Hepatocyte (in vitro differentiated cells): ENCODE measurements at regions not wholly inside any gene's neighbourhood (a gene's known extent, or its start where the extent isn't known, plus 50 kb on each side); places are given as distances from the start of the nearest gene placed in this dataset.

Experiments used
- EZH2 ChIP-seq: fragments of 200-600 bp; sonication (generic); IDR thresholded peaks from 2 replicates; pipeline ENCODE4 v1.6.1; 2016; ENCODE audit warnings: antibody characterized with exemption, mild to moderate bottlenecking, borderline replicate concordance
- TF ChIP-seq, protein P1 (sequence below): fragments of 200-600 bp; sonication (generic); IDR thresholded peaks from 2 replicates; pipeline ENCODE4 v1.5.1; 2016; ENCODE audit warnings: antibody characterized with exemption, mild to moderate bottlenecking; ENCODE audit not compliant: poor library complexity

DNA sequence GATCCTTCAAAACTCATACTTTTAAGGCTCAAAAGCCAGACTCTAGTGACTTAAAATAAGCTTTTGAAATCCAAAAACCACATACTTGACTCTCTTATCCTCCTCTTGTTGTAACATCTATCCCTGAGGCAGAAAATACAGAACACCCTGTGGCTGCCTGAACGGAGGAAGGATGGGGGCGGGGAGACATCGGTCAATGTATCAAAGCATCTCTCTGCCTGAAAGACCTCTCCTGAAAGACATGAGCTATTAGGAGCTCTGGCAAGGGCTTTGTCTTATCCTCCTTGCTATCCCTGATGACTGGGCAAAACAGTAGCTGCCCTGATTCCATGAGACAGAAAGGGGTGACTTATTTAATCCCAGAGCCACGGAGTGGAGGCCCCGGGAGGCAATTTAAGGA is 122.4 kb downstream of the MN1 start:
- TF ChIP-seq, protein P1, sequence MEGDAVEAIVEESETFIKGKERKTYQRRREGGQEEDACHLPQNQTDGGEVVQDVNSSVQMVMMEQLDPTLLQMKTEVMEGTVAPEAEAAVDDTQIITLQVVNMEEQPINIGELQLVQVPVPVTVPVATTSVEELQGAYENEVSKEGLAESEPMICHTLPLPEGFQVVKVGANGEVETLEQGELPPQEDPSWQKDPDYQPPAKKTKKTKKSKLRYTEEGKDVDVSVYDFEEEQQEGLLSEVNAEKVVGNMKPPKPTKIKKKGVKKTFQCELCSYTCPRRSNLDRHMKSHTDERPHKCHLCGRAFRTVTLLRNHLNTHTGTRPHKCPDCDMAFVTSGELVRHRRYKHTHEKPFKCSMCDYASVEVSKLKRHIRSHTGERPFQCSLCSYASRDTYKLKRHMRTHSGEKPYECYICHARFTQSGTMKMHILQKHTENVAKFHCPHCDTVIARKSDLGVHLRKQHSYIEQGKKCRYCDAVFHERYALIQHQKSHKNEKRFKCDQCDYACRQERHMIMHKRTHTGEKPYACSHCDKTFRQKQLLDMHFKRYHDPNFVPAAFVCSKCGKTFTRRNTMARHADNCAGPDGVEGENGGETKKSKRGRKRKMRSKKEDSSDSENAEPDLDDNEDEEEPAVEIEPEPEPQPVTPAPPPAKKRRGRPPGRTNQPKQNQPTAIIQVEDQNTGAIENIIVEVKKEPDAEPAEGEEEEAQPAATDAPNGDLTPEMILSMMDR, result no peak
- no peak for TF ChIP-seq EZH2
